ENCODE measurements at regions not wholly inside any gene's neighbourhood (a gene's known extent, or its start where the extent isn't known, plus 50 kb on each side); places are given as distances from the start of the nearest gene placed in this dataset.

- TF ChIP-seq CTCF (IDR thresholded peaks at IDR 0.05) (no peak), POLR2A (IDR thresholded peaks at IDR 0.05) (no peak)
These were observed 239.3 kb upstream of the SLITRK6 start for GRCh38 chr13:86038490-86038889.
